ENCODE measurements at regions not wholly inside any gene's neighbourhood (a gene's known extent, or its start where the extent isn't known, plus 50 kb on each side); places are given as distances from the start of the nearest gene placed in this dataset.

- TF ChIP-seq EGR1 (IDR thresholded peaks at IDR 0.05) (no peak), CEBPB (IDR thresholded peaks at IDR 0.05) (no peak), YY1 (IDR thresholded peaks at IDR 0.05; ENCODE audit: low read depth) (no peak), REST (IDR thresholded peaks at IDR 0.05; ENCODE audit: low read depth) (no peak), EP300 (IDR thresholded peaks at IDR 0.05; ENCODE audit: borderline replicate concordance) (no peak), TCF12 (IDR thresholded peaks at IDR 0.05; ENCODE audit: low read depth) (no peak), TAF1 (IDR thresholded peaks at IDR 0.05; ENCODE audit: low read depth) (no peak), USF1 (IDR thresholded peaks at IDR 0.05) (no peak), RAD21 (IDR thresholded peaks at IDR 0.05; ENCODE audit: low read depth) (no peak), NFIC (IDR thresholded peaks at IDR 0.05) (no peak), CREB1 (IDR thresholded peaks at IDR 0.05; ENCODE audit: low read depth) (no peak), FOXM1 (IDR thresholded peaks at IDR 0.05; ENCODE audit: borderline replicate concordance, low read depth) (no peak)
- TF ChIP-seq, protein P1, sequence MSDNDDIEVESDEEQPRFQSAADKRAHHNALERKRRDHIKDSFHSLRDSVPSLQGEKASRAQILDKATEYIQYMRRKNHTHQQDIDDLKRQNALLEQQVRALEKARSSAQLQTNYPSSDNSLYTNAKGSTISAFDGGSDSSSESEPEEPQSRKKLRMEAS (IDR thresholded peaks at IDR 0.05) = no peak
Observed at GRCh38 chr2:82657106-82657505, 1802.0 kb downstream of the SUCLG1 start.
